ENCODE measurements at regions not wholly inside any gene's neighbourhood (a gene's known extent, or its start where the extent isn't known, plus 50 kb on each side); places are given as distances from the start of the nearest gene placed in this dataset.
"Not testable (repeated sequence)": the region's sequence is repeated elsewhere in the genome, so short reads cannot be mapped to it uniquely, and the experiment has no call there.

DNA sequence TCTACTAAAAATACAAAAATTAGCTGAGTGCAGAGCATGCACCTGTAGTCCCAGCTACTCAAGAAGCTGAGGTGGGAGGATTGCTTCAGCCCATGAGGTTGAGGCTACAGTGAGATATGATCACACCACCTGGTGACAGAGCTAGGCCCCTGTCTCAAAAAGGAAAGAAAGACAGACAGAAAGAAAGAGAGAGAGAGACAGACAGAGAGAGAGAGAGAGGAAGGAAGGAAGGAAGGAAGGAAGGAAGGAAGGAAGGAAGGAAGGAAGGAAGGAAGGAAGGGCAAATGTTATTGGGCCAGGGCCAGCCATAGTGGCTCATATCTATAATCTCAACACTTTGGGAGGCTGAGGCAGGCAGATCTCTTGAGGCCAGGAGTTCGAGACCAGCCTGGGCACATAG is 134.3 kb upstream of the JARID2 start:
- TF ChIP-seq, protein P1, sequence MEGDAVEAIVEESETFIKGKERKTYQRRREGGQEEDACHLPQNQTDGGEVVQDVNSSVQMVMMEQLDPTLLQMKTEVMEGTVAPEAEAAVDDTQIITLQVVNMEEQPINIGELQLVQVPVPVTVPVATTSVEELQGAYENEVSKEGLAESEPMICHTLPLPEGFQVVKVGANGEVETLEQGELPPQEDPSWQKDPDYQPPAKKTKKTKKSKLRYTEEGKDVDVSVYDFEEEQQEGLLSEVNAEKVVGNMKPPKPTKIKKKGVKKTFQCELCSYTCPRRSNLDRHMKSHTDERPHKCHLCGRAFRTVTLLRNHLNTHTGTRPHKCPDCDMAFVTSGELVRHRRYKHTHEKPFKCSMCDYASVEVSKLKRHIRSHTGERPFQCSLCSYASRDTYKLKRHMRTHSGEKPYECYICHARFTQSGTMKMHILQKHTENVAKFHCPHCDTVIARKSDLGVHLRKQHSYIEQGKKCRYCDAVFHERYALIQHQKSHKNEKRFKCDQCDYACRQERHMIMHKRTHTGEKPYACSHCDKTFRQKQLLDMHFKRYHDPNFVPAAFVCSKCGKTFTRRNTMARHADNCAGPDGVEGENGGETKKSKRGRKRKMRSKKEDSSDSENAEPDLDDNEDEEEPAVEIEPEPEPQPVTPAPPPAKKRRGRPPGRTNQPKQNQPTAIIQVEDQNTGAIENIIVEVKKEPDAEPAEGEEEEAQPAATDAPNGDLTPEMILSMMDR (IDR thresholded peaks at IDR 0.05 in 2 of 3, conservative IDR thresholded peaks at IDR 0.05 in 1 of 3; ENCODE audit: control insufficient read depth in 2 of 3, extremely low read depth in 1 of 3, insufficient read depth in 1 of 3, low read depth in 3 of 3, low read length in 3 of 3), result not testable (repeated sequence)
- not testable (repeated sequence) for TF ChIP-seq NBN (IDR thresholded peaks at IDR 0.05); MTA3 (IDR thresholded peaks at IDR 0.05; ENCODE audit: borderline replicate concordance, low read length); ASH2L (IDR thresholded peaks at IDR 0.05; ENCODE audit: borderline replicate concordance, low read depth); YY1 (IDR thresholded peaks at IDR 0.05; ENCODE audit: low read depth, low read length); GABPA (IDR thresholded peaks at IDR 0.05; ENCODE audit: low read depth); JUNB (IDR thresholded peaks at IDR 0.05); EZH2 (IDR thresholded peaks at IDR 0.05; ENCODE audit: borderline replicate concordance, control insufficient read depth, low read depth, low read length); ZSCAN29 (IDR thresholded peaks at IDR 0.05)
- TF ChIP-seq, protein P2, sequence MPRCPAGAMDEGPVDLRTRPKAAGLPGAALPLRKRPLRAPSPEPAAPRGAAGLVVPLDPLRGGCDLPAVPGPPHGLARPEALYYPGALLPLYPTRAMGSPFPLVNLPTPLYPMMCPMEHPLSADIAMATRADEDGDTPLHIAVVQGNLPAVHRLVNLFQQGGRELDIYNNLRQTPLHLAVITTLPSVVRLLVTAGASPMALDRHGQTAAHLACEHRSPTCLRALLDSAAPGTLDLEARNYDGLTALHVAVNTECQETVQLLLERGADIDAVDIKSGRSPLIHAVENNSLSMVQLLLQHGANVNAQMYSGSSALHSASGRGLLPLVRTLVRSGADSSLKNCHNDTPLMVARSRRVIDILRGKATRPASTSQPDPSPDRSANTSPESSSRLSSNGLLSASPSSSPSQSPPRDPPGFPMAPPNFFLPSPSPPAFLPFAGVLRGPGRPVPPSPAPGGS (IDR thresholded peaks at IDR 0.05; ENCODE audit: borderline replicate concordance, insufficient read depth, low read depth, low read length, poor library complexity, severe bottlenecking), result not testable (repeated sequence)
- TF ChIP-seq, protein P3, sequence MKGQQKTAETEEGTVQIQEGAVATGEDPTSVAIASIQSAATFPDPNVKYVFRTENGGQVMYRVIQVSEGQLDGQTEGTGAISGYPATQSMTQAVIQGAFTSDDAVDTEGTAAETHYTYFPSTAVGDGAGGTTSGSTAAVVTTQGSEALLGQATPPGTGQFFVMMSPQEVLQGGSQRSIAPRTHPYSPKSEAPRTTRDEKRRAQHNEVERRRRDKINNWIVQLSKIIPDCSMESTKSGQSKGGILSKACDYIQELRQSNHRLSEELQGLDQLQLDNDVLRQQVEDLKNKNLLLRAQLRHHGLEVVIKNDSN (IDR thresholded peaks at IDR 0.05; ENCODE audit: borderline replicate concordance, extremely low read length, insufficient read depth, low read depth, low read length), result not testable (repeated sequence)
- TF ChIP-seq, protein P4, sequence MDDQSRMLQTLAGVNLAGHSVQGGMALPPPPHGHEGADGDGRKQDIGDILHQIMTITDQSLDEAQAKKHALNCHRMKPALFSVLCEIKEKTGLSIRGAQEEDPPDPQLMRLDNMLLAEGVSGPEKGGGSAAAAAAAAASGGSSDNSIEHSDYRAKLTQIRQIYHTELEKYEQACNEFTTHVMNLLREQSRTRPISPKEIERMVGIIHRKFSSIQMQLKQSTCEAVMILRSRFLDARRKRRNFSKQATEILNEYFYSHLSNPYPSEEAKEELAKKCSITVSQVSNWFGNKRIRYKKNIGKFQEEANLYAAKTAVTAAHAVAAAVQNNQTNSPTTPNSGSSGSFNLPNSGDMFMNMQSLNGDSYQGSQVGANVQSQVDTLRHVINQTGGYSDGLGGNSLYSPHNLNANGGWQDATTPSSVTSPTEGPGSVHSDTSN (IDR thresholded peaks at IDR 0.05; ENCODE audit: insufficient replicate concordance, low read depth, low read length), result not testable (repeated sequence)
- TF ChIP-seq, protein P5, sequence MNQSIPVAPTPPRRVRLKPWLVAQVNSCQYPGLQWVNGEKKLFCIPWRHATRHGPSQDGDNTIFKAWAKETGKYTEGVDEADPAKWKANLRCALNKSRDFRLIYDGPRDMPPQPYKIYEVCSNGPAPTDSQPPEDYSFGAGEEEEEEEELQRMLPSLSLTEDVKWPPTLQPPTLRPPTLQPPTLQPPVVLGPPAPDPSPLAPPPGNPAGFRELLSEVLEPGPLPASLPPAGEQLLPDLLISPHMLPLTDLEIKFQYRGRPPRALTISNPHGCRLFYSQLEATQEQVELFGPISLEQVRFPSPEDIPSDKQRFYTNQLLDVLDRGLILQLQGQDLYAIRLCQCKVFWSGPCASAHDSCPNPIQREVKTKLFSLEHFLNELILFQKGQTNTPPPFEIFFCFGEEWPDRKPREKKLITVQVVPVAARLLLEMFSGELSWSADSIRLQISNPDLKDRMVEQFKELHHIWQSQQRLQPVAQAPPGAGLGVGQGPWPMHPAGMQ (IDR thresholded peaks at IDR 0.05; ENCODE audit: borderline replicate concordance), result not testable (repeated sequence)

Measured in GM12878 (cell line).